ENCODE measurements at regions not wholly inside any gene's neighbourhood (a gene's known extent, or its start where the extent isn't known, plus 50 kb on each side); places are given as distances from the start of the nearest gene placed in this dataset.

GRCh38 chr18:43515481-43515880, 238.2 kb upstream of the SYT4 start:
- no peak for TF ChIP-seq CTCF (IDR thresholded peaks at IDR 0.05; ENCODE audit: low read depth, low read length)
- in situ Hi-C loops (cut with HindIII; ENCODE audit: low sequenced_read_pairs), result no loop called here
- H3K4me3 ChIP-seq (ENCODE audit: low read depth, low read length), result no peak overlapping the region
- no peak for DNase-seq (ENCODE audit: low read depth, low spot score)

DNA sequence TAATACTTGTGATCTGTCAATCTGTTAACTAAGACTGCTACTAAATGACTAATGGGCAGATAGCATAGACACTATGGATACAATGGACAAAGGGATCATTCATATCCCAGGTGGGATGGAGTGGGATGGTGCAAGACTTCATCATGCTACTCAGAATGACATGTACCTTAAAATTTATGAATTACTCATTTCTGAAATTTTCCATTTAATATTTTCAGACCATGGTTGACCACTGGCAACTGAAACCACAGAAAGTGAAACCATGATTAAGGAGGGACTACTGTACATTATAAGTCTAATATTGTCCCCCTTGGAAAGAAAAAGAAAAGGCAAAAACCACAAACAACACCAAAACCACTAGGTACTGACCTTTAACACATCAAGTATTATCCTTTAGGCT, 247.0 kb upstream of the SYT4 start:
- TF ChIP-seq CTCF (IDR thresholded peaks at IDR 0.05; ENCODE audit: low read depth, low read length), result no peak
- no peak overlapping the region for H3K4me3 ChIP-seq (ENCODE audit: low read depth, low read length)
- DNase-seq (ENCODE audit: low read depth, low spot score), result no peak
- in situ Hi-C loops (cut with HindIII; ENCODE audit: low sequenced_read_pairs), result no loop called here

DNA sequence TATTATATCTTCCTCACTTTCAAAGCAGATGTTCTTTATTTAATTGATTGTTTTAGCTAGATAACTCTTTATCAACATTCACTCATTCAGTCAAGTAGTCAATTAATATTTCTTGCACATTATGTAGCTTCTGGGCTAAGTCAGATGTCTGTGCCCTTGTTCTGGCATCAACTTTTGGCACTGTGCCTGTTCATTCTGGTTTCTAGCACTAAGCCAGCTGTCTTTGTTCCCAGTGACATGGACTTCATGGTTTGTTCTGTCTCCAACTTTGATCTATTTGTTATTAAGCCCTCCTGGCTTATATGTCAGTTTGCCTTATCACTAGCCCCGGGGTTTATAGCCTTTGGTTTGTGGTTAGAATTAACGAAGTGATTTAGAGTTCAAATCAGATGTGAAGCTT, 247.9 kb upstream of the SYT4 start:
- DNase-seq (ENCODE audit: low read depth, low spot score), result no peak
- TF ChIP-seq CTCF (IDR thresholded peaks at IDR 0.05; ENCODE audit: low read depth, low read length), result no peak
- in situ Hi-C loops (cut with HindIII; ENCODE audit: low sequenced_read_pairs), result no loop called here
- H3K4me3 ChIP-seq (ENCODE audit: low read depth, low read length), result no peak overlapping the region

- in situ Hi-C loops (cut with HindIII; ENCODE audit: low sequenced_read_pairs), result no loop called here
- no peak overlapping the region for H3K4me3 ChIP-seq (ENCODE audit: low read depth, low read length)
- no peak for TF ChIP-seq CTCF (IDR thresholded peaks at IDR 0.05; ENCODE audit: low read depth, low read length)
- DNase-seq (ENCODE audit: low read depth, low spot score), result no peak
Measured at GRCh38 chr18:43526426-43527145, 249.3 kb upstream of the SYT4 start.

GRCh38 chr18:43531438-43531837, 254.1 kb upstream of the SYT4 start:
- H3K4me3 ChIP-seq (ENCODE audit: low read depth, low read length), result no peak overlapping the region
- TF ChIP-seq CTCF (IDR thresholded peaks at IDR 0.05; ENCODE audit: low read depth, low read length), result no peak
- in situ Hi-C loops (cut with HindIII; ENCODE audit: low sequenced_read_pairs), result no loop called here
- DNase-seq (ENCODE audit: low read depth, low spot score), result no peak

DNA sequence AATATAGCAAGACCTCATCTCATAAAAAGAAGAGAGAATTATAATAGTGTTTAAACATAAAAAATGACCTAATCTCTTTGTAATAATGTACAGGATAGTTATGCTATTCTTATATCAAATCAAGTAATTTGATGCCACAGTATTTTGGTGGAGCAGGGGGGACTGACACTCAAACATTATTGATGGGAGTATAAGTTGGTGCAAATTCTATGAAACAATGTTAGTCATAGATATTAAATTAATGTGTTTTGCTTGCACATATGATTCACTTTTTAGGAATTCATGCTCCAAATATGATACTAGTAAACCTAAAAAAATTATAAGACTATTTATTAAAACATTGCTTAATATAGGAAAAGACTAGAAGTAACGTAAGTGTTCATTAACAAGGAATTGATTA, 256.1 kb upstream of the SYT4 start:
- H3K4me3 ChIP-seq (ENCODE audit: low read depth, low read length), result no peak overlapping the region
- DNase-seq (ENCODE audit: low read depth, low spot score), result no peak
- TF ChIP-seq CTCF (IDR thresholded peaks at IDR 0.05; ENCODE audit: low read depth, low read length), result no peak
- in situ Hi-C loops (cut with HindIII; ENCODE audit: low sequenced_read_pairs), result no loop called here

Data from astrocyte of the spinal cord (primary cell).